ENCODE measurements at regions not wholly inside any gene's neighbourhood (a gene's known extent, or its start where the extent isn't known, plus 50 kb on each side); places are given as distances from the start of the nearest gene placed in this dataset. TPM values are rescaled to one million over a fixed set of nuclear protein-coding genes. Genes with fewer than 3 reads are reported as not detected.

DNA sequence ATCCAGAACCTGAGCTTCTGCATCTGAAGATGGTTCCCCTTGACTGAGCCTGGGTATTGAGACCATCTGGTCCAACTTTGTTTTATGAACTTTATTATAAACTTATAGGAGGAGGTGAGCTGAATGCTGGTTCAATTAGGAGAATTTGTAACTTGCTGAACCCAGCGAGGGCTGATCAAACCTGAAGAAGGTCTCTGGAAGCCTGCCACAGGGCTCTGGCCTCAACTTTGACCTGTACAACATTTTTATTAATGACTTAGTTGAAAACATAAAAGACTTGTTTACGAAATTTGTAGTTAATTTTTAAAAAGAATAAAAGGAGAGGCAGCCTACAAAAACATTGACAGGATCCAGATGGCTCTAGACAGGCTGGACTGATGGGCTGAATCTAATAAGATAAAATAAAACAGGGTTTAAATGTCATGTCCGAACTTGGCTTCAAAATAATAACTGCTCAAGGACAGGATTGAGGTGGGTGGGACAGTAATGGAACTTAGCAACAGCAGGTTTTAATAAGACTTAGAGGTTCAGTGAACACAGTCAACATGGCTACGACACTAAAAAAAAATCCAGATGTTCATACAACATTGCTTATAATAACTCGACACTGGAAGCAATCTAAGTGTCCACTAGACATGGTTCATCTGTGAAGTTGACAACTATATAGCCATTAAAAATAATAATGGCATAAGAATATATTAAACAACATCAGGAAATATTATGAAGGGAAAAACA, 53.4 kb upstream of the GJB5 start:
- BruUV-seq (replicated peaks) = no TSS peak

More for the DNA sequence above, 53.4 kb upstream of the GJB5 start:
- Histone ChIP-seq H3K27ac (ENCODE audit: low read depth, low read length) (no peak overlapping the region), H3K4me2 (ENCODE audit: low read length) (no peak overlapping the region), H3K79me2 (ENCODE audit: insufficient read depth, low read length) (no peaks in the 10 kb centered on the region), H3K27me3 (ENCODE audit: insufficient read depth, low read length) (peaks cover 39% of the 10 kb centered on the region), H3K9me2 (ENCODE audit: insufficient read depth) (no peaks in the 10 kb centered on the region), H3K9ac (ENCODE audit: low read length) (no peak overlapping the region), H3K9me3 (ENCODE audit: control insufficient read depth in 1 of 2, insufficient read depth in 1 of 2, low read depth in 1 of 2, low read length in 2 of 2) (no peaks in the 10 kb centered on the region), H4K20me1 (ENCODE audit: insufficient read depth) (no peaks in the 10 kb centered on the region), H3K4me3 (replicated peaks in 1 of 2; ENCODE audit: low read depth in 1 of 2, low read length in 2 of 2) (no peak overlapping the region), H2AFZ (ENCODE audit: low read depth, low read length, poor library complexity, severe bottlenecking) (no peak overlapping the region), H3K36me3 (ENCODE audit: control insufficient read depth in 1 of 2, insufficient read depth in 2 of 2, low read length in 2 of 2) (no peaks in the 10 kb centered on the region), H3K4me1 (ENCODE audit: control insufficient read depth in 1 of 2, insufficient read depth in 2 of 2, low read length in 2 of 2) (peaks cover 0 to 5% of the 10 kb centered on the region in 2 experiments; a peak in 1 of 4 replicates)
- TF ChIP-seq POLR2AphosphoS5 (IDR thresholded peaks at IDR 0.05; ENCODE audit: low read depth, low read length) = no peak
- TF ChIP-seq EGR1 (IDR thresholded peaks at IDR 0.05; ENCODE audit: low read depth) = no peak
- intact Hi-C loops (cut with micrococcal nuclease) = no loop called here
- DNase-seq (ENCODE audit: low read depth, low spot score) = no peak
- no peak for ATAC-seq
- POLR2A ChIA-PET = no interaction called here
- RAD21 ChIA-PET (ENCODE audit: low non-redundant PET in 1 of 2, low total read pairs in 2 of 2, uncharacterized antibody in 2 of 2, unreplicated experiment in 2 of 2) = no interaction called here
- CTCF ChIA-PET = no interaction called here

MicroRNA genes in the stretch of these regions (microRNA counts, 767-probe panel; counts per million panel counts)
- microRNA hsa-miR-552 = not detected

Small RNA genes in the stretch of these regions (microRNA-seq; reads per million reads assigned to microRNA genes)
- gene MIR552 (ENCODE audit: borderline number of aligned reads) = not detected

Measured in HCT116 (cell line).